H9 (cell line): ENCODE measurements at regions not wholly inside any gene's neighbourhood (a gene's known extent, or its start where the extent isn't known, plus 50 kb on each side); places are given as distances from the start of the nearest gene placed in this dataset.

Source experiments
- DNase-seq: peaks from one replicate; pipeline ENCODE4 v3.0.0-alpha.2; 2017
- H2AFZ ChIP-seq: one replicate; pipeline ENCODE4 v1.6.1; 2013; ENCODE audit warnings: mild to moderate bottlenecking, low read length, control low read depth, moderate library complexity
- H2AK5ac ChIP-seq: 2 replicates; pipeline ENCODE4 v1.6.1; 2013; ENCODE audit warnings: low read length, control low read depth, mixed read lengths; ENCODE audit not compliant: insufficient read length
- H2BK120ac ChIP-seq: one replicate; pipeline ENCODE4 v1.6.1; 2013; ENCODE audit warnings: low read depth, mild to moderate bottlenecking, low read length, control low read depth, inconsistent platforms; ENCODE audit not compliant: poor library complexity, severe bottlenecking
- H2BK12ac ChIP-seq: 2 replicates; pipeline ENCODE4 v1.6.1; 2013; ENCODE audit warnings: low read length, control low read depth, mixed read lengths, low read depth; ENCODE audit not compliant: insufficient read length
- H2BK15ac ChIP-seq: 2 replicates; pipeline ENCODE4 v1.6.1; 2013; ENCODE audit warnings: low read depth, low read length, control low read depth
- H2BK20ac ChIP-seq: one replicate; pipeline ENCODE4 v1.6.1; 2013; ENCODE audit warnings: low read depth, mild to moderate bottlenecking, low read length, control low read depth, inconsistent platforms; ENCODE audit not compliant: poor library complexity, severe bottlenecking
- H2BK5ac ChIP-seq: 2 replicates; pipeline ENCODE4 v1.6.1; 2013; ENCODE audit warnings: low read length, control low read depth, mixed read lengths; ENCODE audit not compliant: insufficient read length
- H3K14ac ChIP-seq: 2 replicates; pipeline ENCODE4 v1.6.1; 2013; ENCODE audit warnings: low read length, control low read depth; ENCODE audit not compliant: insufficient read depth
- H3K18ac ChIP-seq: 2 replicates; pipeline ENCODE4 v1.6.1; 2013; ENCODE audit warnings: low read depth, mild to moderate bottlenecking, mixed read lengths, low read length, control low read depth; ENCODE audit not compliant: insufficient read length
- H3K23ac ChIP-seq: 2 replicates; pipeline ENCODE4 v1.6.1; 2013; ENCODE audit warnings: low read length, control low read depth, mixed read lengths, low read depth; ENCODE audit not compliant: insufficient read length
- H3K23me2 ChIP-seq: 2 replicates; pipeline ENCODE4 v1.6.1; 2013; ENCODE audit warnings: low read depth, mild to moderate bottlenecking, mixed read lengths, low read length, control low read depth; ENCODE audit not compliant: insufficient read length, poor library complexity, severe bottlenecking
- H3K27ac ChIP-seq: 2 replicates; pipeline ENCODE4 v1.5.1; 2013; ENCODE audit warnings: low read length, control low read depth, mixed read lengths, low read depth; ENCODE audit not compliant: insufficient read length
- H3K27me3 ChIP-seq: 2 replicates; pipeline ENCODE4 v1.6.1; 2013; ENCODE audit warnings: low read length, control low read depth, inconsistent platforms; ENCODE audit not compliant: insufficient read depth
- H3K4ac ChIP-seq: 2 replicates; pipeline ENCODE4 v1.6.1; 2013; ENCODE audit warnings: low read depth, mild to moderate bottlenecking, control low read depth, inconsistent platforms, low read length, moderate library complexity
- H3K4me1 ChIP-seq: 2 replicates; pipeline ENCODE4 v1.6.1; 2013; ENCODE audit warnings: low read length, control low read depth, inconsistent platforms; ENCODE audit not compliant: insufficient read depth
- H3K4me2 ChIP-seq: 2 replicates; pipeline ENCODE4 v1.6.1; 2013; ENCODE audit warnings: low read length, control low read depth, mixed read lengths; ENCODE audit not compliant: insufficient read length, insufficient read depth
- H3K56ac ChIP-seq: 2 replicates; pipeline ENCODE4 v1.6.1; 2013; ENCODE audit warnings: low read depth, mild to moderate bottlenecking, mixed read lengths, low read length, control low read depth; ENCODE audit not compliant: insufficient read length
- H3K79me1 ChIP-seq: 2 replicates; pipeline ENCODE4 v1.6.1; 2013; ENCODE audit warnings: low read depth, mild to moderate bottlenecking, moderate library complexity, low read length, control low read depth, inconsistent platforms; ENCODE audit not compliant: insufficient read depth, poor library complexity, severe bottlenecking
- H3K79me2 ChIP-seq: 2 replicates; pipeline ENCODE4 v1.6.1; 2013; ENCODE audit warnings: low read length, control low read depth, inconsistent platforms; ENCODE audit not compliant: insufficient read depth
- H3K9ac ChIP-seq: 2 replicates; pipeline ENCODE4 v1.6.1; 2013; ENCODE audit warnings: low read length, control low read depth, mixed read lengths; ENCODE audit not compliant: insufficient read length; ENCODE audit errors: extremely low read depth
- H3K9me3 ChIP-seq: one replicate; pipeline ENCODE4 v1.6.1; 2013; ENCODE audit warnings: low read depth, low read length, inconsistent platforms; ENCODE audit not compliant: control insufficient read depth
- H3T11ph ChIP-seq: one replicate; pipeline ENCODE4 v1.6.1; 2013; ENCODE audit warnings: mild to moderate bottlenecking, low read length, control low read depth, inconsistent platforms
- H4K20me1 ChIP-seq: one replicate; pipeline ENCODE4 v1.6.1; 2013; ENCODE audit not compliant: control insufficient read depth, insufficient read length, insufficient read depth
- H4K5ac ChIP-seq: 2 replicates; pipeline ENCODE4 v1.6.1; 2013; ENCODE audit warnings: low read depth, mild to moderate bottlenecking, mixed read lengths, low read length, control low read depth; ENCODE audit not compliant: insufficient read length
- H4K8ac ChIP-seq: replicated peaks from 2 replicates; pipeline ENCODE4 v1.6.1; 2013; ENCODE audit warnings: low read length, control low read depth, mixed read lengths, low read depth; ENCODE audit not compliant: insufficient read length
- H4K91ac ChIP-seq: 2 replicates; pipeline ENCODE4 v1.6.1; 2013; ENCODE audit warnings: low read depth, mild to moderate bottlenecking, moderate library complexity, mixed read lengths, low read length, control low read depth; ENCODE audit not compliant: insufficient read length
- H3K27ac Mint-ChIP-seq, 3 experiments: 2 replicates in 2 of 3; 3 replicates in 1 of 3; pipeline ENCODE4 v1.8.0; 2020 to 2021; ENCODE audit warnings: mixed read lengths in 3 of 3, mild to moderate bottlenecking in 1 of 3, moderate library complexity in 1 of 3
- H3K27me3 Mint-ChIP-seq: 2 replicates; pipeline ENCODE4 v1.8.0; 2021; ENCODE audit warnings: low read depth, mild to moderate bottlenecking, moderate library complexity, mixed read lengths
- H3K36me3 Mint-ChIP-seq, 3 experiments: 2 replicates in 2 of 3; 3 replicates in 1 of 3; pipeline ENCODE4 v1.8.0; 2020 to 2021; ENCODE audit warnings: low read depth in 3 of 3, mixed read lengths in 3 of 3; ENCODE audit not compliant: insufficient read depth in 1 of 3
- H3K4me1 Mint-ChIP-seq, 2 experiments: 2 replicates each; pipeline ENCODE4 v1.8.0; 2020; ENCODE audit warnings: mixed read lengths in 2 of 2
- H3K4me3 Mint-ChIP-seq, 2 experiments: 2 replicates in 1 of 2; 3 replicates in 1 of 2; pipeline ENCODE4 v1.8.0; 2020 to 2021; ENCODE audit warnings: mild to moderate bottlenecking in 2 of 2, mixed read lengths in 2 of 2, moderate library complexity in 1 of 2
- H3K9me3 Mint-ChIP-seq, 2 experiments: 2 replicates in 1 of 2; 3 replicates in 1 of 2; pipeline ENCODE4 v1.8.0; 2020; ENCODE audit warnings: mild to moderate bottlenecking in 2 of 2, mixed read lengths in 2 of 2, moderate library complexity in 1 of 2
- CTCF ChIP-seq: fragments of 200-600 bp; sonication (generic); conservative IDR thresholded peaks from 3 replicates; pipeline ENCODE4 v1.8.0; 2021; ENCODE audit warnings: antibody characterized with exemption, mild to moderate bottlenecking
- WGBS: extraction: QIAGEN DNeasy Blood & Tissue Kit; methylation state at CpG from one replicate; pipeline ENCODE4 v1.1.7; 2013; ENCODE audit warnings: missing lambda C conversion rate, low lambda C conversion rate, mixed read lengths; ENCODE audit not compliant: insufficient read length; ENCODE audit errors: extremely low coverage; 5-methylcytosine and 5-hydroxymethylcytosine counted together

DNA sequence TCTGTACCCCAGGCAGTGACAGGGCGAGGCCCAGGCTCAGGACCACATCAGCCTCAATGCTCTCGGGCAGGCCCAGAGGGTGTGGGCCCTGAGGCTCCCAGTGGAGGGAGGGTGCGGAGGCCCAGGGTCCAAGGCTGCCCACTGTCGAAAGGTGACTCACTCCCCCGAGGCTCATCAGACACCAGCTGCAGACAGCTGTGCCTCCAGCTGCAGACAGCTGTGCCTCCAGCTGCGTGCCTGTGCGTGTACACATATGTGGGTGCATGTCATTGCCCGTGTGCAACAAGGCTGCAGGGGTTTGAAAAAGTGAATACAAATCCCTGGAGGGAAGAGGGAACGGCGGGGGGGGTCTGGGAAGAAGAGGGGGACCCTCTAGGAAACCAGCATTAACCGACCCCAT lies 134.3 kb downstream of the BRD1 start:
- Histone ChIP-seq H4K8ac (no peak overlapping the region), H3K27ac (no peak overlapping the region), H3K14ac (no peak overlapping the region), H2BK120ac (no peak overlapping the region), H3K18ac (no peak overlapping the region), H2AK5ac (no peak overlapping the region), H2BK15ac (no peak overlapping the region), H3K27me3 (no peaks in the 10 kb centered on the region), H3K23me2 (no peaks in the 10 kb centered on the region), H3K4me1 (no peaks in the 10 kb centered on the region), H4K5ac (no peak overlapping the region), H2BK5ac (no peak overlapping the region), H3T11ph (no peak overlapping the region), H3K79me1 (no peaks in the 10 kb centered on the region), H3K4ac (no peak overlapping the region), H3K9ac (no peak overlapping the region), H4K20me1 (no peaks in the 10 kb centered on the region), H3K9me3 (peaks cover 8% of the 10 kb centered on the region), H3K56ac (no peak overlapping the region), H3K23ac (no peak overlapping the region), H3K79me2 (no peaks in the 10 kb centered on the region), H3K4me2 (no peak overlapping the region), H2AFZ (no peak overlapping the region), H2BK20ac (no peak overlapping the region), H2BK12ac (no peak overlapping the region), H4K91ac (no peak overlapping the region)
- DNase-seq, result no peak
- no peak for TF ChIP-seq CTCF
- Mint-ChIP-seq H3K27ac (no peak overlapping the region), H3K9me3 (peaks cover 31 to 39% of the 10 kb centered on the region in 2 experiments), H3K36me3 (peaks cover 0 to 18% (median 0%) of the 10 kb centered on the region in 3 experiments; a peak in 5 of 7 replicates), H3K27me3 (peaks cover 12% of the 10 kb centered on the region), H3K4me1 (no peaks in the 10 kb centered on the region), H3K4me3 (no peak overlapping the region)
- WGBS, result no CpG with 5 or more reads among the region's 11 CpGs
